ENCODE measurements at regions not wholly inside any gene's neighbourhood (a gene's known extent, or its start where the extent isn't known, plus 50 kb on each side); places are given as distances from the start of the nearest gene placed in this dataset.

GRCh38 chr5:30194595-30194994, 998.9 kb upstream of the CDH6 start:
- DNase-seq (no peak), ATAC-seq (no peak)
- H3K27me3 ChIP-seq (ENCODE audit: low read depth): no peaks in the 10 kb centered on the region
- no peaks in the 10 kb centered on the region for H3K36me3 ChIP-seq
- H3K4me1 ChIP-seq: no peaks in the 10 kb centered on the region
- H3K4me3 ChIP-seq: no peak overlapping the region
- intact Hi-C loops (cut with DNase I): no loop called here
- no peak for TF ChIP-seq CTCF (IDR thresholded peaks at IDR 0.05)
- H3K9me3 ChIP-seq: no peaks in the 10 kb centered on the region
- no peak overlapping the region for H3K27ac ChIP-seq

- H3K9me3 ChIP-seq: no peaks in the 10 kb centered on the region
- intact Hi-C loops (cut with DNase I): no loop called here
These were observed 1009.7 kb upstream of the CDH6 start for GRCh38 chr5:30183795-30184194.

GRCh38 chr5:30156156-30156555, 1037.3 kb upstream of the CDH6 start:
- DNase-seq (no peak), ATAC-seq (no peak)
- no peaks in the 10 kb centered on the region for H3K4me1 ChIP-seq
- H3K9me3 ChIP-seq: no peaks in the 10 kb centered on the region
- H3K27ac ChIP-seq: no peak overlapping the region
- no peak for TF ChIP-seq CTCF (IDR thresholded peaks at IDR 0.05)
- no peaks in the 10 kb centered on the region for H3K36me3 ChIP-seq
- no peak overlapping the region for H3K4me3 ChIP-seq
- intact Hi-C loops (cut with DNase I): no loop called here
- H3K27me3 ChIP-seq (ENCODE audit: low read depth): no peaks in the 10 kb centered on the region

More at GRCh38 chr5:30183795-30184194, 1009.7 kb upstream of the CDH6 start:
- no peak overlapping the region for H3K27ac ChIP-seq
- no peaks in the 10 kb centered on the region for H3K4me1 ChIP-seq
- no peaks in the 10 kb centered on the region for H3K27me3 ChIP-seq (ENCODE audit: low read depth)
- H3K4me3 ChIP-seq: no peak overlapping the region
- H3K36me3 ChIP-seq: no peaks in the 10 kb centered on the region
- no peak for TF ChIP-seq CTCF (IDR thresholded peaks at IDR 0.05)
- ATAC-seq (no peak), DNase-seq (no peak)

- ATAC-seq: no peak
- no peak overlapping the region for H3K4me3 ChIP-seq
- no peaks in the 10 kb centered on the region for H3K4me1 ChIP-seq
- H3K36me3 ChIP-seq: no peaks in the 10 kb centered on the region
- no peak for TF ChIP-seq CTCF (IDR thresholded peaks at IDR 0.05)
- intact Hi-C loops (cut with DNase I): no loop called here
- no peak for DNase-seq
- H3K27me3 ChIP-seq (ENCODE audit: low read depth): no peaks in the 10 kb centered on the region
- H3K9me3 ChIP-seq: no peaks in the 10 kb centered on the region
- no peak overlapping the region for H3K27ac ChIP-seq
These were observed 1041.1 kb upstream of the CDH6 start for GRCh38 chr5:30152431-30152830.

- H3K4me3 ChIP-seq: no peak overlapping the region
- no peak for TF ChIP-seq CTCF (IDR thresholded peaks at IDR 0.05)
- no peak for ATAC-seq
- intact Hi-C loops (cut with DNase I): no loop called here
- H3K36me3 ChIP-seq: no peaks in the 10 kb centered on the region
- H3K4me1 ChIP-seq: no peaks in the 10 kb centered on the region
- DNase-seq: no peak
- no peaks in the 10 kb centered on the region for H3K27me3 ChIP-seq (ENCODE audit: low read depth)
- H3K27ac ChIP-seq: no peak overlapping the region
- no peaks in the 10 kb centered on the region for H3K9me3 ChIP-seq
These were observed 1043.3 kb upstream of the CDH6 start for GRCh38 chr5:30150231-30150630.

GRCh38 chr5:30149526-30149925, 1044.0 kb upstream of the CDH6 start:
- Histone ChIP-seq H3K27ac (no peak overlapping the region), H3K27me3 (ENCODE audit: low read depth) (no peaks in the 10 kb centered on the region), H3K36me3 (no peaks in the 10 kb centered on the region), H3K4me1 (no peaks in the 10 kb centered on the region), H3K4me3 (no peak overlapping the region), H3K9me3 (no peaks in the 10 kb centered on the region)
- intact Hi-C loops (cut with DNase I): no loop called here
- no peak for DNase-seq
- no peak for ATAC-seq
- no peak for TF ChIP-seq CTCF (IDR thresholded peaks at IDR 0.05)
